GM18498 (cell line): ENCODE measurements at regions not wholly inside any gene's neighbourhood (a gene's known extent, or its start where the extent isn't known, plus 50 kb on each side); places are given as distances from the start of the nearest gene placed in this dataset.
A peak's percentile ranks its signal among the peaks of the same experiment; 100 is the strongest.

Experiments
- ATAC-seq: cut with Tn5 transposase; IDR thresholded peaks from one replicate; pipeline ENCODE4 v1.9.1; 2021; ENCODE audit warnings: mild to moderate bottlenecking, moderate library complexity; ENCODE audit not compliant: unreplicated experiment

DNA sequence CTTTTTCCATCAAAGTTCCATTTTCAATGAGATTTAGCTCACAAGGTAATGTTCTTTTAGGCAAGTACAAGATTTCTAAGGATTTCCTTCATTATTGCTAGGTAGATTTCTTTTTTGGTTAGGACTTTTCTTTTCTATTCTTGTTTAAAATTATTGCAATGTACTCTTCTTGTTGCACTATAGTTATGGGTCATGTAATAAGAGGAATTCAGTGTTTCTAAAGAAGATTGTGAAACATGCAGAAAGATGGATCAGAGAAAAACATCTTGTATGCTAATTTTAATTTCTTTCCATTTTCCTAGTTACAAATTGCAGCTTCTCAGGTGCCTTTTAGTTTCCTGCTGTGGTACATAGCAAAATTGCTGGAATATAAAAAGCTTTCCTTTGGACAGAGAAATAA, 56.1 kb downstream of the BTG1 start:
- no peak for ATAC-seq

DNA sequence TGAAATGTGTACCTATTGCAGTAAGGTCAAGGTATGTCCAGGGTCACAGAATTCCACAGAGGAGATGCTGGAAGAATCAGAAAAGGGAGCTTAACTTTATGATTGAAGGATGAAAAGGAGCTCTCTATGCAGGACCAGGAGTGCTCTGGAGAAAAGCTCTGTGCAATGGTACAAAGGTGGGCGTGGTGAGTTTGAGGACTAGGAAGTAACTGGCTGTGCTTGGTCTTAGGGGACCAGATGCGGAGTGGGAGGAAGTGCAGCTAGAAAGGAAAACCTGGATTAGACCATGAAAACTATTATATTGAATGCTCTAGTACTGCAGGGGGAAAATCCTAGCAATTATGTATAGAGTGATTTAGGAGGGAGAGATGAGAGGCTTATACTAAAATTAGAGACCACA, 56.8 kb downstream of the BTG1 start:
- ATAC-seq, result no peak

DNA sequence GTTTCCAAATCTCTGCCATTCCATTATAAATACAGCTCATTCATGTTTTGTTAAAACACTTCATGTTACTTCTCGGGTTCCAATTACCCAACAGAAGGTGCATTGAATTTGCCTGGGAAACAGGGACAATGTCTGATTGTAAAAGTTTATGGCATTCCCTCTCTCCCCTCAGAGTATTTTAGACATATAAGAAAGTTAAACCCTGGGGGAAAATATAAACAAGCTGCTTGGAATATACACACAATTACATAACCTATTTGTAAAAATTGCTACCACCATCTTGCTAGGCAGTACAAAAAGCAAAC, 60.0 kb downstream of the BTG1 start:
- no peak for ATAC-seq

DNA sequence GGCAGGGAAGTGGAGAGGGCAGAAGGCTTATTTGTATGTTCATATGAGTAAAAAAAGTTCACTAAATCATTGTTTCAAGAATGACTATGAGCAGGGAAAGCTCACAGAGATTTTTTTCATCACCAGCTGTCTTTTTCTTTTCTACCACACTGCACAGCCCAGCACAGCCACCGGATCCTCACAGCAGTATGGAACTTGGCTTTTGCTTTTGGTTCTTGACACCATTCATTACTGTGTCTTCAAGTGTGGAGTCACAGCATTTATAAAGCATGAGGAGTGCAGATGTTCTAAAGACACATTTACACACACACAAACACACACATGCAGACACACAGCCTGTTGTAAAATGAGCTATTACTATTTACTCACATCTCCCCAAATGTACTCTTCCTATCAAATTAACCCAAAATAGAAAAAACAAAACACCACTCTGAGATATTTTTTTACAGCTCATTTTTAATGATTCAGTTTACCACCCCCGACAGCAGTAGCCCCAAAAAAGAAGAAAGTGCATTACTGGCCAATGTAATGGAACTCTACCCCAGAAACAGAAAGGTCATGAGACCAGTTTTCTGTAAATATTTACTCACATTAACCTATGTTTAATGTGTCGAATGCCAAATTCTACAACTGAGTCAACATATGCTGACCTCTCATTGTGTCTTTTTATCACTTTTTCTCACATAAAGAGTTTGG, 60.5 kb downstream of the BTG1 start:
- ATAC-seq, result peak; percentile 62

DNA sequence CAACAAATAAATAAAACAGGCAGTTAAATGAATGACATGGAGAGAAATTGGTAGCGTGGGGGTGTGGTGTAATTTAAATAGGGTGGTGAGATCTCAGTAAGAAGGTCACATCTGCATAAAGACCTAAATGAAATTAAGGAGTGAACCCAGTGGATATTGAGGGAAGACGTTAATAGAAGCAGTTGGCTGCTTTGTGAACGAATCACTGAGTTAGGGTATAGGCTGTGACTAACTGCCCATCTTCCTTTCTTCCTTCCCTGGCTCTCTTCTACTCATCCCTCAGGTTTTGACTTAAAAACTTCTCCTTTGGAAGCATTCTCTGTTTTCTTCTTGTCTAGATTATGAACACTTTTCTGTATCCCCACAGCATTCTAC, 64.7 kb downstream of the BTG1 start:
- ATAC-seq, result no peak

DNA sequence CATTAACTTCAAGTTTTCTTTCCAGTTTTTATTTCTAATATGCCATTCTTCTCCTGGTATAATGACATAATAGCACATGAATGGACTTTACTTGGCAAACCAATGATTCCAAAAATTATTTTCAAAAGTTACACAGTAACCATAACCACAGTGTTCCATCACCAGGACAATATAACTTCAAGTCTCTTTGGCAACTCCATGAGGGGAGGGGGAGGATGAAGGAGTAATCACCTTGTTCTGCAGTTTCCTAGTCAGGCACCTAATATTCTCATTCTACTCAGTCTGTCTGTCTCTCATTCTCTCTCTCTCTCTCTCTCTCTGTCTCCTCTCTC, 66.6 kb downstream of the BTG1 start:
- no peak for ATAC-seq

DNA sequence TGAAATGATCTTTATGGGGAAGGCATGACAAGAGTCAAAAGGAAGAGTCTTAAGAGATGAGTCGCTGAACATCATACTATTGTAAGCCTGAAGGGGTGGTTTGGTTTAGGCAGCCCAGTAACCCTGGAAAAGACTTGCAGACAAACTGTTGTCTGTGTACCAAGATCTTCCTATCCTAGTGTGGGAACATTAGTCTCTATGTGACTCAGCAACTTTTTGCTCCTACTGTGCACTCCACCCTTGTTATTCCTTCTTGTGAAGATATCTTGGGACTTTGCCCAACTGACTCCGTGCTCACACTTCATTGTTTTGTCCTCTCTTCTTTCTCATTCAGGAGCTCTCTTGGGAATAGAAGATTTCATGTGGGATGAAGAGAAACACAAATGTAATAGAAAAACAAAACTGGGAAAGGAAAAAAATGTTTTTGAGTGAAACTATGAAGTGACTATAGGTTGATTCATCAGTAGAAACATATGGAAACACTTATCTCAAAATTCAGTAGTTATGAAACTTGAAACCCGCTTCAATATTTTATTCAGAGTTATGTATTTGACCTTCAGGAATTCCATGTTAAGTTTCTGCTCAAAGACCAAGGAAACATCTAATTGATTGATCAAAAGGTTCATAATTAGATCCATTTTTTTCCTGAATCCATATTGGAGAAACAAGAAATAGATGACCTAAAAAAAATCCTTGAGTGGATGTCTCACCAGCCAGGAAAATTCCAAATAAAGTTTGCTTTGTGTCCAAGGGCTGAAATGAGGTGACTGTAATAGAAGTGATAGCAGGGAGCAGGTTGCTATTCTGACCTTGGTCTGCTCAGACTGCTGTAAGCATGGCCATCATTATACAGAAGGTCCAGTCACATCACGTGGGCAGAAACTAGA, 67.2 kb downstream of the BTG1 start:
- ATAC-seq, result no peak

DNA sequence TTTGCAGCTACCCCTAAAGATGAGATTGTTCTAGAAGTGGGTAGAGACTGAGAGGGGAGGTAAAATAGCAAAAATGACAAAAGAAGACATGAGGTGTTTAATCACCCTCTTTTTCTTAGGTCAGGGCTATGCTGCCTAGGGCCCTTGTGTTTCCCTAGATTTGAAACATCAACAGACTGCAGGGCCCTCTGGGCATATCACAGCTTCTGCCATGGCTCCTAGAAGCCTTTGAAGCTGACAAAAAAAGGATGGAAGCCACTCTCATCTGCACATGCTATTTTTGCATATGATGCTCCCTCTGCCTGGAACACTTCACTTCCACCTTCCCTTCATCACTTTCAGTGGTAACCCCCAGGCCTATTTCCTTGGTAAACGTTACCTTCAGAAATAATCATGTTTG, 68.1 kb downstream of the BTG1 start:
- ATAC-seq, result no peak

DNA sequence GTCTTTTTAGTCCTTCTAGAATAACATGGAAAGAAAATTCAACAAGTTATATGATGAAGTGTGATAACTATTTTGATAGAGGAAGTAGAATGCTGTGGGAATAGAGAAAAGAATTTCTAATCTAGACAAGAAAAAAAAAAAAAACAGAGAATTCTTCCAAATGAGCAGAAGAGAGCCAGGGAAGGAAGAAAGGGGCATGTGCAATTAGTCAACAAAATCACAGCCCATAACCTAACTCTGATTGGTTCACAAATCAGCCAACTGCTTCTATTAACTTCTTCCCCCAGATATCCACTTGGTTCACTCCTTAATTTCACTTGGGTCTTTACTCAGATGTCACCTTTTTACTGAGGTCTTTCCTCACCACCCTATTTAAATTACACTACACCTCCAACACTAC, 69.5 kb downstream of the BTG1 start:
- ATAC-seq, result no peak

DNA sequence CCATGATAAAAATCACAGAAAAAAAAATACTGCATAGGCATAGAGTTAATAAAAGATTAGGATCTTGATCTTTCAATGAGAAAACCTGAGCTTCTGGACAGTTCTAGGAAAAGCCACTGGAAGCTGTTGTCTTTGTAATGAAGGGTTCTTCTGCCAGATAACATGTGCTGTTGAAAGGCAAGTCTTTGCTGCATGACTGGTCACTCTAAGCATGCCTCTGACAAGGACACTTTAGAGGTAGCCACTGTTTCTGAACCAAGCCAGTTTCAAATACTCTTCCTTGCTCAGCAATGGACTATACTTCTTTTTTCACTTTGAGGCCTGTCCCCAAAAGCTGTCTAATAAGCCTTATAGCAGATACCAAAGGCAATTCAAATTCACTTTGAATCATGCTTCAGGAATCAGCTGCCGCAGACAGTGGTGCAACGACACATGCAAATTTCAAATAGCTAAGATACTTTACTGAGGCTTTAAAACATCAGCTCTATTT, 70.2 kb downstream of the BTG1 start:
- no peak for ATAC-seq

DNA sequence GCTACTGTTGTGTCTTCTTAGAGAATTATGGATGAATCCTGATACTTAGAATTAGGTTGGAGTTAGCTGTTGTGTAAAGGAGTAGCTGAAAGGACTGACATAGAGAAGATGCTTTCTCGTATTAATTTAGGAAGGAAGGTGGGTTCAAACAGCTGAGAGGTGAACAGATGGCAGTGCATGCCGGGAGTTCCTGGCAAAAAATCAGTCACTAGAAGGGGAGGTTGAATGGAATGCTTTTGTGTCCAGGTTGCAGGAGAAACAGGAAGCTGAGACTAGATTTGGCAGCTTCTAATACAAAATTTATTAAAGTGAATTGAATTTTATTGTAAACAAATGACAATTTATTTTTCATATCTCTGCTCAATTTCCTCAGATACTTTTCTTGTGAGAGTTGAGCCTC, 70.8 kb downstream of the BTG1 start:
- ATAC-seq, result no peak

DNA sequence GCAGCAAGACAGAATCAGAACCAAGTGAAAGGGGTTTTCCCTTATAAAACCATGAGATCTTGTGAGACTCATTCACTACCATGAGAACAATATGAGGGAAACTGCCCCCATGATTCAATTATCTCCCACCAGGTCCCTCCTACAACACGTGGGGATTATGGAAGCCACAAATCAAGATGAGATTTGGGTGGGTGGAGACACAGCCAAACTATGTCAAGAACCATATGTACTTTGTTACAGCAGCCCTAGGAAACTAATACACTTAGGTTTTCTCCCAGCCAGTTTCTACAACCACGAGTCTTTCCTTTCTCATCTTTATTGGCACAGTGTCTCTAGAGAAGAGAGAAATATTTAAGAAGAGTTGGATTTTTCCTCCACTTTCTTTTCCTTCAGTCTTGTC, 72.6 kb downstream of the BTG1 start:
- ATAC-seq, result no peak

DNA sequence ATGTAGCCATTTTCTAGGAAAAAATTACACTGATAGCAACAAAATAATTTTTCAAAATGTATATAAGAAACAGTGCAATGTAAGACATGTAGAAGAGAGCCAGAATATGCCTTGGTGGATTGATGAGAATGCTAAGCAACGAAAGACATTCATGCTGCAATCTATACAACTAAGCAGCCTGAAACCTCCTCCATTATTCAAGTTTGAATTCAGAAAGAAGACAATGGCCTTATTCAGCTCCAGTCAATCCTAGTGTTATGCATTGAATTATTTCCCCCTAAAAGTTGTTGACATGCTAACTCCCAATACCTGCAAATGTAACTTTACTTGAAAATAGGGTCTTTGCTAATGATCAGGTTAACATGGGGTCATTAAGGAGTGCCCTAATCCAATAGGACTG, 73.5 kb downstream of the BTG1 start:
- ATAC-seq, result no peak

DNA sequence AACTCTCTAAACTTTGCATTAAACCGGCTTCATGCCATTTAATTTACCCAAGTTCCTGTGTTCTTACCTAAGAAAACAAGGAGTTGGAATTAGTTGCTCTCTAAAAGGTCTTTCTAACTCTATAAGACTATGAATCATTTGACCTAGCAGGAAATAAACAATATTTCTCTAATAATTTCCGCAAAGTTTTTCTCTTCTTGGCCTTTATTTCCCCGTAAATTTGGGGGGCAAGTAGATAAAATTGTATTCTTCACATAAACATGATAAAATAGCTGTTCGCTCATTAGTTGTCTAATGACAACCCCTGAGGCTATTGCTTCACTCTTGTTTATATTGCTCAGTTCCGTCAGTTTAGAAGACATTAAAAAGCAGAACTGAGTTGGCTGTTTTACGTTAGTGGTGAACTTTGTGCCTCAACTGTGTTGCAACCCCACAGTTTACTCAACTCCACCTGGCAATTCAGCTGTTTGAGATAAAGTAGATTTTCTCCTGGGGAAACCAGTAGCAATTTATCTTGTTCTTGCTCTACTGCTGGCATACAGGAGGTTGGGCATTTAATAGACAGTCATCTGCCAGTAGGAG, 74.7 kb downstream of the BTG1 start:
- no peak for ATAC-seq

DNA sequence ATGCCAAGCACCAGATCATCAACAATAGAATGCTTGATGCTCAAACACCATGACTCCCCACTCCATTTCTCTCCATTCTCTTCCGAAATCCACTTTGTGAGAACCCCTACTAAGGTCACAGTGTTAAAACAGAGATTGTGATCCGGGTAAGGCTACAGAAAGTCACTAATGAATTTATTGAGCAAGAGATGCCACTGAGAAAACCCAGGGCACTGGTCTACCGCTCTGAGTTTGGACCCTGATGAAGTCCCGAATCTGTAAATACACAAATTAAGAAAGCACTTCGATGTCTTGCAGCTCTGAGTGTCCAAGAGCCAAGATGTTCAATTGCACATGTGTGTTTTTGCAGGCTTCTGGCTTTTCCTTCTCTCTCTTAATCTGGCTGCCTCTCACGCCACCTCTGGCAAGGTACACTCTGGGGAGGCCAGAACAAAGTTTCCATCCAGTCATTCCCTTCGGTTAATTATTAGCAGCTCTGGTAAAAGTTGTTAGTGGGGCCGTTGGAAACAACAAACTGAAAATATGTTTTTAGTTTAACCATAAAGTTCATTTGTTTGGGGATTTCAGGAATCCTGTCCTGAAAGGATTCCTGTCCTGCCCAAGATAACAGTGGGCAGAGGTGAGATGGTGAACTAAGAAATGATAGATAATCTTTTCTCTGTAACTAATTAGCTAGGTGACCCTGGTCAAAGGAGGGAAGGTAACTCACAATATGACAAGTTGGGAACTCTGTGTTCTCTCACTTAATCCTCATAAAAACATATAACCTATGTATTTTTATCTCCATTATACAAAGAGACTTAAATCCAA, 75.4 kb downstream of the BTG1 start:
- peak; percentile 66 for ATAC-seq

DNA sequence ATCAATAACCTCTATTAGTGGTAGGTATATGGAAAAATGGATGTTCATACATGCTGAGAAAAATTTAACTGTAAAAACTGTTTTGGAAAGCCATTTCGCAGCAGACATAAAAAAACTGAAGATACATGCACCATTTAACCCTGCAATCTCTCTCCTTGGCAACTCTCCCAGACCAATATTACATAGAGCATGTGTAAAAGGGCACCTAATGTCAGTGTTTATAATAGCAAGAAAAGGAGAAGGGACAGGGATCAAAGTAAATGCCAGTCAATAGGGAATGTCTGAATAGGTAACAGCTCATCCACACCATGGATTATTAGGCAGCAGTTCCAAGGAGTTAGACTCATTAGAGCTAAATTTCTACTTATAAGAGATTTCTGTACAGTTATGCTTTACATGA, 77.2 kb downstream of the BTG1 start:
- no peak for ATAC-seq

DNA sequence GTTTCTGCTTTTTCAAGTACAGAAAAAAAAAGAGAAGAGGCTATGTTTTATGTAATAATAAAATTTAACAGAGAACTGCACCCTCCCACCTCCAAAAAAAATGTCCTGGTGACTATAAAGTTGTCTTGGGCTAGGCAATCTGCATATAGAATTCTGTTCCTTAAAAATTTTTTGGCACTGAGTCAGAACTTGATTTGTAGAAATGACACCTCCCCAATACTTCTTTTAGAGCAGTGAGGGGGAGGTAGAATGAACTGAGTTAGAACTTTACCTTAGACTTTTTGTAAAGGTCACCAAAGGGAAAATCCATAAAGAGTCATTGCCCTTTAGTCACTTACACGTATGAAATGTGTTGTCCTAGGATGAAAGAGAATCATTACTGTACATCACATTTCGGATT, 80.0 kb downstream of the BTG1 start:
- ATAC-seq, result no peak

DNA sequence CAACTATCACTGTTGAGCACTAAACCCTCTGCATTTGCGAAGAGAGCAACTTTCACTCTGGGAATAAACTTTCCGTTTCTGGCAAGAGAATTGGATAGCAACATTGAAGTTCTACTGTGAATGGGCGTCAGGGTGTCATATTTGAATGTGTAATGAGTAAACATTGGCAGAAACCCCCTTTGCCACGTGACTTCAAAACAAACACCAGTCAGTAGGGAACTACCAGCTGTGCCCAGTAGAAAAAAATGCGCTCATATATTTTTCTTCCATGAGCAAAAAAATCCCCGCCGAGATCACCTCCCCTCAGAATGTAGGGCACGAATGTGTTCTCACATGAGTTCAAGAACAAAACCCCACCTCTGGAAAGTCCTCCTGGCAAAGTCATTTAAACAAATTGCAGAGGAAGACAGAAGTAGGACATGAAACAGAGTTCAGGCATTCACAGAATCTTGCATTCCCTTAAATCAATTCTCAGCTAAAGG, 80.6 kb downstream of the BTG1 start:
- peak; percentile 70 for ATAC-seq

DNA sequence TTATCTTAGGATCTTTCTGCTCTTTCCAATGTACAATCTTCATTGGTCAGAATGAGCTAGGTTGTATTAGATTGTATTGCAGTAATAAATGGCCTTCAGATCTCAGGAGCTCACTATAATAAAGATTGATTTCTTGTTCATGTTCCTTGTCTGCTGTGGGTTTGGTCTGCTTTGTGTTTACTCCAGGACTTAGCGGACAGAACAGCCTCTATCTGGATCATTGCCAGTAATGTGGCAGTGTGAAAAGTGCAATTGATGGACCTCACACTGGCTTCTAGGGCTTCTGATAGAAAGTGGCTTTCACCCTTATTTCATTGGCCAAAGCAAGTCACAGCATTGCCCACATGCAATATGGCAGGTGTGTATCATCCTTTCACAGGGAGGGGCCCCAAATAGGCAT, 81.2 kb downstream of the BTG1 start:
- no peak for ATAC-seq

DNA sequence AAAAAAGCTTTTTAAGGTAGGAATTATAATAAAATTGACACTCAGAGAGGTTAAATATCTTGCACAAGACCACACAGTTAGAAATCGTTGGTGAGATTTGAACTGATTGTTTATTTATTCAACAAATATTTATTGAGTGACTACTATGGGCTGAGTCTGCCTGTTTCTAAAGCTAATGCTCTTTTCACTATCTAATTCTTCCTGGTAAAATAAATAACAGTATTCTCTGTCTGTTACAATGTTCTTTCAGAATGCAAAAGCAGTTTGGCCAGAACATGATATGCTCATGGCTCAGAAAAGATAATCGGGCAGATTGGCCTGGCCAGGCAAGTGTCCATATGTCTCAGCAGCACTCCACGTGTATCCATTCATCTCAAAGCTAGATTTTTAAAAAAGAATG, 82.0 kb downstream of the BTG1 start:
- no peak for ATAC-seq
